HL-60 (cell line): ENCODE measurements at regions not wholly inside any gene's neighbourhood (a gene's known extent, or its start where the extent isn't known, plus 50 kb on each side); places are given as distances from the start of the nearest gene placed in this dataset.

Experiments used
- DNase-seq, 2 experiments: peaks; one replicate each; pipeline ENCODE4 v3.0.0-alpha.2; 2010 to 2020; ENCODE audit warnings: low read depth in 1 of 2, low spot score in 1 of 2
- H3K27ac ChIP-seq: fragments of 250-450 bp; sonication (Bioruptor Pico); replicated peaks from 2 replicates; pipeline ENCODE4 v1.5.1; 2020; ENCODE audit warnings: mild to moderate bottlenecking, moderate library complexity
- H3K27me3 ChIP-seq: fragments of 250-450 bp; sonication (Bioruptor Pico); 2 replicates; pipeline ENCODE4 v1.5.1; 2021; ENCODE audit warnings: mild to moderate bottlenecking, moderate library complexity; ENCODE audit not compliant: insufficient read depth, poor library complexity, severe bottlenecking
- H3K4me3 ChIP-seq: replicated peaks from 2 replicates; pipeline ENCODE4 v1.5.1; 2011; ENCODE audit warnings: mild to moderate bottlenecking, control low read depth, low read length; ENCODE audit not compliant: insufficient read depth
- GABPA ChIP-seq: IDR thresholded peaks from 2 replicates; pipeline ENCODE4 v1.6.1; 2012; ENCODE audit warnings: low read depth
- POLR2AphosphoS5 ChIP-seq: IDR thresholded peaks from 2 replicates; pipeline ENCODE4 v1.6.1; 2012; ENCODE audit warnings: low read depth
- SPI1 ChIP-seq: IDR thresholded peaks from 2 replicates; pipeline ENCODE4 v1.6.1; 2012; ENCODE audit warnings: low read depth, mild to moderate bottlenecking, borderline replicate concordance
- TF ChIP-seq, protein P1 (sequence below): IDR thresholded peaks from 2 replicates; pipeline ENCODE4 v1.6.1; 2012; ENCODE audit warnings: low read depth; ENCODE audit not compliant: insufficient replicate concordance
- TF ChIP-seq, protein P2 (sequence below): IDR thresholded peaks from one replicate; pipeline ENCODE4 v1.5.1; 2011; ENCODE audit warnings: low read length, control low read depth, inconsistent platforms; ENCODE audit not compliant: insufficient read depth

DNA sequence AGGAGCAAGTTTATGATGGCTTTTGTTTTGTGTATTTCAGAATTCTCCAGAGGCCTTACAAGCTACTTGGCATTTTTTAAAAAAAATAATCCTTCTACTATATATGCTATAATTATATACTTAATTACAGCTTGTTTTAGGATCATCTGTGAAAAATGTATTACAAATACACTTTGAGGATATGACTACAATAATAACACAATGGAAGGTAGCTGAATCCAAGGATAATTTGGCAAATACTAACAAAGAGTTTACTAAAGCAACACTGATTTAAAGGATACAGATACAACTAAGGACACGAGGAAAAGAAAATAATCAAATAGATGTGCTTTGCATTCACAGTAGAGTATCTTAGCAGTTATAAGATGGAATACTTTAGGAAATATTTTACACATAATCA, 381.9 kb upstream of the CITED2 start:
- no peak for TF ChIP-seq GABPA
- no peak for TF ChIP-seq POLR2AphosphoS5
- TF ChIP-seq SPI1 = no peak
- TF ChIP-seq, protein P1, sequence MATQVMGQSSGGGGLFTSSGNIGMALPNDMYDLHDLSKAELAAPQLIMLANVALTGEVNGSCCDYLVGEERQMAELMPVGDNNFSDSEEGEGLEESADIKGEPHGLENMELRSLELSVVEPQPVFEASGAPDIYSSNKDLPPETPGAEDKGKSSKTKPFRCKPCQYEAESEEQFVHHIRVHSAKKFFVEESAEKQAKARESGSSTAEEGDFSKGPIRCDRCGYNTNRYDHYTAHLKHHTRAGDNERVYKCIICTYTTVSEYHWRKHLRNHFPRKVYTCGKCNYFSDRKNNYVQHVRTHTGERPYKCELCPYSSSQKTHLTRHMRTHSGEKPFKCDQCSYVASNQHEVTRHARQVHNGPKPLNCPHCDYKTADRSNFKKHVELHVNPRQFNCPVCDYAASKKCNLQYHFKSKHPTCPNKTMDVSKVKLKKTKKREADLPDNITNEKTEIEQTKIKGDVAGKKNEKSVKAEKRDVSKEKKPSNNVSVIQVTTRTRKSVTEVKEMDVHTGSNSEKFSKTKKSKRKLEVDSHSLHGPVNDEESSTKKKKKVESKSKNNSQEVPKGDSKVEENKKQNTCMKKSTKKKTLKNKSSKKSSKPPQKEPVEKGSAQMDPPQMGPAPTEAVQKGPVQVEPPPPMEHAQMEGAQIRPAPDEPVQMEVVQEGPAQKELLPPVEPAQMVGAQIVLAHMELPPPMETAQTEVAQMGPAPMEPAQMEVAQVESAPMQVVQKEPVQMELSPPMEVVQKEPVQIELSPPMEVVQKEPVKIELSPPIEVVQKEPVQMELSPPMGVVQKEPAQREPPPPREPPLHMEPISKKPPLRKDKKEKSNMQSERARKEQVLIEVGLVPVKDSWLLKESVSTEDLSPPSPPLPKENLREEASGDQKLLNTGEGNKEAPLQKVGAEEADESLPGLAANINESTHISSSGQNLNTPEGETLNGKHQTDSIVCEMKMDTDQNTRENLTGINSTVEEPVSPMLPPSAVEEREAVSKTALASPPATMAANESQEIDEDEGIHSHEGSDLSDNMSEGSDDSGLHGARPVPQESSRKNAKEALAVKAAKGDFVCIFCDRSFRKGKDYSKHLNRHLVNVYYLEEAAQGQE = no peak
- TF ChIP-seq, protein P2, sequence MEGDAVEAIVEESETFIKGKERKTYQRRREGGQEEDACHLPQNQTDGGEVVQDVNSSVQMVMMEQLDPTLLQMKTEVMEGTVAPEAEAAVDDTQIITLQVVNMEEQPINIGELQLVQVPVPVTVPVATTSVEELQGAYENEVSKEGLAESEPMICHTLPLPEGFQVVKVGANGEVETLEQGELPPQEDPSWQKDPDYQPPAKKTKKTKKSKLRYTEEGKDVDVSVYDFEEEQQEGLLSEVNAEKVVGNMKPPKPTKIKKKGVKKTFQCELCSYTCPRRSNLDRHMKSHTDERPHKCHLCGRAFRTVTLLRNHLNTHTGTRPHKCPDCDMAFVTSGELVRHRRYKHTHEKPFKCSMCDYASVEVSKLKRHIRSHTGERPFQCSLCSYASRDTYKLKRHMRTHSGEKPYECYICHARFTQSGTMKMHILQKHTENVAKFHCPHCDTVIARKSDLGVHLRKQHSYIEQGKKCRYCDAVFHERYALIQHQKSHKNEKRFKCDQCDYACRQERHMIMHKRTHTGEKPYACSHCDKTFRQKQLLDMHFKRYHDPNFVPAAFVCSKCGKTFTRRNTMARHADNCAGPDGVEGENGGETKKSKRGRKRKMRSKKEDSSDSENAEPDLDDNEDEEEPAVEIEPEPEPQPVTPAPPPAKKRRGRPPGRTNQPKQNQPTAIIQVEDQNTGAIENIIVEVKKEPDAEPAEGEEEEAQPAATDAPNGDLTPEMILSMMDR = no peak
- H3K4me3 ChIP-seq = no peak overlapping the region
- H3K27me3 ChIP-seq = no peaks in the 10 kb centered on the region
- no peak for DNase-seq
- H3K27ac ChIP-seq = no peak overlapping the region

GRCh38 chr6:139754898-139755775, 380.7 kb upstream of the CITED2 start:
- no peaks in the 10 kb centered on the region for H3K27me3 ChIP-seq
- no peak overlapping the region for H3K27ac ChIP-seq
- TF ChIP-seq GABPA (no peak), SPI1 (no peak), POLR2AphosphoS5 (no peak)
- TF ChIP-seq, protein P2 = no peak
- TF ChIP-seq, protein P1 = no peak
- no peak overlapping the region for H3K4me3 ChIP-seq
- DNase-seq = no peak

- Histone ChIP-seq H3K4me3 (no peak overlapping the region), H3K27me3 (no peaks in the 10 kb centered on the region), H3K27ac (no peak overlapping the region)
- TF ChIP-seq GABPA (no peak), SPI1 (no peak)
- TF ChIP-seq, protein P2 = no peak
- TF ChIP-seq, protein P1 = no peak
- no peak for DNase-seq
Observed at GRCh38 chr6:139753198-139753861, 378.9 kb upstream of the CITED2 start.
